ENCODE measurements at regions not wholly inside any gene's neighbourhood (a gene's known extent, or its start where the extent isn't known, plus 50 kb on each side); places are given as distances from the start of the nearest gene placed in this dataset.

DNA sequence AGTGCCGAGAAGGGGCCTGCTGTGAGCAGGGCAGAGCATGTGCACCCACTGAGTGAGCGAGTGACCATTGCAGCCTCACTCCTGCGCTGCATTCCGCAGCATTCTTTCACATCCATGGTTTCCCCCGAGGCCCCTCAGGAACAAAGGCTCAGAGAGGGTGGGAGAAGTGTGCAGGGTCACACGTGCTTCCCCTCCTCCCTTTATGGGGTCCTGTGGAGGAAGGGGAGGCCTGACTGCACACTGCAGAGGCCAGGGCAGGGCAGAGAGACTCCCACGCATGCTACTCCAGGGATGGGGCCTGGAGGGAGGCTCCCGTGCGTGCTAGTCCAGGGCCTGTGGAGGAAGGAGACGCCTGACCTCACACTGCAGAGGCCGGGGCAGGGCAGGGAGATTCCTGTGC is 63.2 kb downstream of the DIO3 start:
- TF ChIP-seq, protein P1, sequence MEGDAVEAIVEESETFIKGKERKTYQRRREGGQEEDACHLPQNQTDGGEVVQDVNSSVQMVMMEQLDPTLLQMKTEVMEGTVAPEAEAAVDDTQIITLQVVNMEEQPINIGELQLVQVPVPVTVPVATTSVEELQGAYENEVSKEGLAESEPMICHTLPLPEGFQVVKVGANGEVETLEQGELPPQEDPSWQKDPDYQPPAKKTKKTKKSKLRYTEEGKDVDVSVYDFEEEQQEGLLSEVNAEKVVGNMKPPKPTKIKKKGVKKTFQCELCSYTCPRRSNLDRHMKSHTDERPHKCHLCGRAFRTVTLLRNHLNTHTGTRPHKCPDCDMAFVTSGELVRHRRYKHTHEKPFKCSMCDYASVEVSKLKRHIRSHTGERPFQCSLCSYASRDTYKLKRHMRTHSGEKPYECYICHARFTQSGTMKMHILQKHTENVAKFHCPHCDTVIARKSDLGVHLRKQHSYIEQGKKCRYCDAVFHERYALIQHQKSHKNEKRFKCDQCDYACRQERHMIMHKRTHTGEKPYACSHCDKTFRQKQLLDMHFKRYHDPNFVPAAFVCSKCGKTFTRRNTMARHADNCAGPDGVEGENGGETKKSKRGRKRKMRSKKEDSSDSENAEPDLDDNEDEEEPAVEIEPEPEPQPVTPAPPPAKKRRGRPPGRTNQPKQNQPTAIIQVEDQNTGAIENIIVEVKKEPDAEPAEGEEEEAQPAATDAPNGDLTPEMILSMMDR (tag by site-specific recombination; IDR thresholded peaks at IDR 0.05): no peak
- TF ChIP-seq, protein P2, sequence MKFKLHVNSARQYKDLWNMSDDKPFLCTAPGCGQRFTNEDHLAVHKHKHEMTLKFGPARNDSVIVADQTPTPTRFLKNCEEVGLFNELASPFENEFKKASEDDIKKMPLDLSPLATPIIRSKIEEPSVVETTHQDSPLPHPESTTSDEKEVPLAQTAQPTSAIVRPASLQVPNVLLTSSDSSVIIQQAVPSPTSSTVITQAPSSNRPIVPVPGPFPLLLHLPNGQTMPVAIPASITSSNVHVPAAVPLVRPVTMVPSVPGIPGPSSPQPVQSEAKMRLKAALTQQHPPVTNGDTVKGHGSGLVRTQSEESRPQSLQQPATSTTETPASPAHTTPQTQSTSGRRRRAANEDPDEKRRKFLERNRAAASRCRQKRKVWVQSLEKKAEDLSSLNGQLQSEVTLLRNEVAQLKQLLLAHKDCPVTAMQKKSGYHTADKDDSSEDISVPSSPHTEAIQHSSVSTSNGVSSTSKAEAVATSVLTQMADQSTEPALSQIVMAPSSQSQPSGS (tag by site-specific recombination; IDR thresholded peaks at IDR 0.05; ENCODE audit: low read depth): no peak
- TF ChIP-seq GLI2 (tag by site-specific recombination; IDR thresholded peaks at IDR 0.05; ENCODE audit: borderline replicate concordance, low read depth) (no peak), ZNF707 (tag by site-specific recombination; IDR thresholded peaks at IDR 0.05) (no peak), MYNN (tag by site-specific recombination; IDR thresholded peaks at IDR 0.05; ENCODE audit: borderline replicate concordance) (no peak), ZNF23 (tag by site-specific recombination; IDR thresholded peaks at IDR 0.05; ENCODE audit: borderline replicate concordance) (no peak), ZNF121 (tag by site-specific recombination; IDR thresholded peaks at IDR 0.05) (no peak), ZIC2 (tag by site-specific recombination; IDR thresholded peaks at IDR 0.05) (no peak)
